Activated naive CD8-positive, alpha-beta T cell treated with anti-CD3 and anti-CD28 coated beads, Interleukin-2, amount 10 ng/mL, durations not matched to agents 7 days and 5 days (primary cell): ENCODE measurements at regions not wholly inside any gene's neighbourhood (a gene's known extent, or its start where the extent isn't known, plus 50 kb on each side); places are given as distances from the start of the nearest gene placed in this dataset.

Source experiments
- ATAC-seq: fragments of 150-1000 bp; cut with Tn5 transposase; one replicate; pipeline ENCODE4 v1.10.0; 2021; ENCODE audit warnings: low read depth, moderate library complexity
- POLR2A ChIA-PET: fragments of 350-600 bp; sonication (Branson Sonifier 250); formaldehyde crosslinking; loops from one replicate; lab custom pipeline; 2021; ENCODE audit warnings: antibody characterized with exemption; lab: Charles Lee
- DNase-seq: peaks from one replicate; pipeline ENCODE4 v3.0.0; 2021
- H3K27ac Mint-ChIP-seq: one replicate; pipeline ENCODE4 v1.8.0; 2022; ENCODE audit warnings: mild to moderate bottlenecking, mixed read lengths
- H3K27me3 Mint-ChIP-seq: one replicate; pipeline ENCODE4 v1.8.0; 2022; ENCODE audit warnings: mild to moderate bottlenecking, moderate library complexity, mixed read lengths
- H3K36me3 Mint-ChIP-seq: one replicate; pipeline ENCODE4 v1.8.0; 2021; ENCODE audit warnings: mild to moderate bottlenecking, mixed read lengths
- H3K4me1 Mint-ChIP-seq: one replicate; pipeline ENCODE4 v1.8.0; 2021; ENCODE audit warnings: mixed read lengths
- H3K4me3 Mint-ChIP-seq: one replicate; pipeline ENCODE4 v1.8.0; 2022; ENCODE audit warnings: mild to moderate bottlenecking, moderate library complexity, mixed read lengths
- H3K9me3 Mint-ChIP-seq: one replicate; pipeline ENCODE4 v1.8.0; 2021; ENCODE audit warnings: mixed read lengths

- H3K27me3 Mint-ChIP-seq, result peaks cover 28% of the 10 kb centered on the region
- no peak for ATAC-seq
- H3K36me3 Mint-ChIP-seq, result no peaks in the 10 kb centered on the region
These were observed 98.4 kb upstream of the KCNG1 start for GRCh38 chr20:51121272-51121671.

DNA sequence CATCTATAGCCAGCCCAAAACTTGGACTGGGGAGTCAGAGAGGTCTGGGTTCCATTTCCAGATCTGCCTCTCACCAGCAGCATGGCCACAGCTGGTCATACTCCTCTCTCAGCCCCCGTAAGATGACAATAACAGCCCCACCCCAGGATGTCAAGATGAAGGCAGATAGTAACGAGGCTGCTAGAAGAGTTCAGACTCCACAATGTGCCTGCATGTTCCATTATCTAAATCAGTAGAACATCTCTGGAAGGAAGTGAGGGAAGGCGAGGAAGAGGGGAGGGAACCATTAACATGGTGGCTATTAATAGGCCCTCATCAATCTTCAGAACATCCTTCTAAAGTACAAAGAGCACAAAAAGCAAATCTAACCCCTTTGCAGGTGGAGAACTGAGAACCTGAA, 98.0 kb upstream of the KCNG1 start:
- no peak overlapping the region for H3K4me3 Mint-ChIP-seq
- H3K36me3 Mint-ChIP-seq, result no peaks in the 10 kb centered on the region
- no peaks in the 10 kb centered on the region for H3K9me3 Mint-ChIP-seq
- DNase-seq (no peak), ATAC-seq (no peak)
- H3K27ac Mint-ChIP-seq, result no peak overlapping the region
- POLR2A ChIA-PET, result no interaction called here
- H3K4me1 Mint-ChIP-seq, result peaks cover 6% of the 10 kb centered on the region
- peaks cover 28% of the 10 kb centered on the region for H3K27me3 Mint-ChIP-seq

More at GRCh38 chr20:51121272-51121671, 98.4 kb upstream of the KCNG1 start:
- no peak overlapping the region for H3K27ac Mint-ChIP-seq
- peaks cover 6% of the 10 kb centered on the region for H3K4me1 Mint-ChIP-seq
- H3K4me3 Mint-ChIP-seq, result no peak overlapping the region
- DNase-seq, result no peak
- POLR2A ChIA-PET, result no interaction called here
- no peaks in the 10 kb centered on the region for H3K9me3 Mint-ChIP-seq

DNA sequence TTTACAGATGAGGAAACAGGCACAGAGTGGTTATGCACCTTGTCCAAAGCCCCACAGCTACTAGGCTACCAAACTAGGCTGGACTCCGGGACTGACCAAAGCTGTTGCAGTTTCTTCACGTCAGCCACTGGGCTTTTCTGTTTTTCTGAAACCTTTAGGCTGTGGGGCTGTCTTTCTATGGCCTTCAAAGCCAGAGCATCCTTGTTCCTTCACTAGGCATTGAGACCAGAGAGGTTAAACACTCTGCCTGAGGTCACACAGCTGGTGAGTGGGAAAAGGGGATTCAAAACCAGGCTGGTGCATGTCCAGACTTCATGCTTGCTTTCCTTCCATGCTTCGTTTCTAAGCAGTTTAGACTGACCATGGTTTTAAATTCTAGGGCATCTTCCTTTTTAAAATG, 97.5 kb upstream of the KCNG1 start:
- H3K36me3 Mint-ChIP-seq, result no peaks in the 10 kb centered on the region

DNA sequence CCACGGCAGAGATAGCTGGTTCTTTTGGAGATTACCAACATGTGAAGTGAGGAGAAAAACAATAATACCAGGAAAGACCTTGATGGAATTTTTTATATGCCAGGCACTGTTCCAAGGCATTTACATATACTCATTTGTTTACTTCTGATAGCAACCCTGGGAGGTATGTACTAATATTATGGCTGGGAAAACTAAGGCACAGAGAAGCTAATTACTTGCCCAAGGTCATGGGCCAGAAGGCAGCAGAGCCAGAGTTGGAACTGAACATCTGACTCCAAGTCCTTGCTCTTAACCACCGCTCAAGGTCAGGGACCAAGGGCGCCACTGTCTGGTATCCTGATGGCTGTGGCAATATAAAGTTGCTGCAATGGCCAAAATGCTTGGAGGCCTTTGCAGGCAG, 97.0 kb upstream of the KCNG1 start:
- Mint-ChIP-seq H3K4me3 (no peak overlapping the region), H3K27ac (no peak overlapping the region), H3K27me3 (peaks cover 24% of the 10 kb centered on the region), H3K36me3 (no peaks in the 10 kb centered on the region), H3K4me1 (peaks cover 6% of the 10 kb centered on the region), H3K9me3 (no peaks in the 10 kb centered on the region)
- no peak for ATAC-seq
- no peak for DNase-seq
- POLR2A ChIA-PET, result no interaction called here

More for the DNA sequence above, 97.5 kb upstream of the KCNG1 start:
- H3K4me3 Mint-ChIP-seq, result no peak overlapping the region
- H3K27ac Mint-ChIP-seq, result no peak overlapping the region
- H3K9me3 Mint-ChIP-seq, result no peaks in the 10 kb centered on the region
- ATAC-seq (no peak), DNase-seq (no peak)
- POLR2A ChIA-PET, result no interaction called here
- peaks cover 28% of the 10 kb centered on the region for H3K27me3 Mint-ChIP-seq
- peaks cover 6% of the 10 kb centered on the region for H3K4me1 Mint-ChIP-seq

GRCh38 chr20:51118985-51119527, 96.1 kb upstream of the KCNG1 start:
- H3K27ac Mint-ChIP-seq, result no peak overlapping the region

GRCh38 chr20:51118216-51118615, 95.3 kb upstream of the KCNG1 start:
- peaks cover 26% of the 10 kb centered on the region for H3K27me3 Mint-ChIP-seq
- POLR2A ChIA-PET, result no interaction called here
- peaks cover 5% of the 10 kb centered on the region for H3K4me1 Mint-ChIP-seq
- no peak for DNase-seq
- no peaks in the 10 kb centered on the region for H3K36me3 Mint-ChIP-seq
- H3K27ac Mint-ChIP-seq, result no peak overlapping the region
- no peaks in the 10 kb centered on the region for H3K9me3 Mint-ChIP-seq
- H3K4me3 Mint-ChIP-seq, result no peak overlapping the region
- no peak for ATAC-seq

More at GRCh38 chr20:51118985-51119527, 96.1 kb upstream of the KCNG1 start:
- Mint-ChIP-seq H3K4me1 (peaks cover 6% of the 10 kb centered on the region), H3K9me3 (no peaks in the 10 kb centered on the region), H3K36me3 (no peaks in the 10 kb centered on the region), H3K4me3 (no peak overlapping the region), H3K27me3 (peaks cover 24% of the 10 kb centered on the region)
- no peak for DNase-seq
- no peak for ATAC-seq
- POLR2A ChIA-PET, result no interaction called here

GRCh38 chr20:51116765-51117686, 94.1 kb upstream of the KCNG1 start:
- Mint-ChIP-seq H3K27ac (no peak overlapping the region), H3K9me3 (no peaks in the 10 kb centered on the region), H3K27me3 (peaks cover 19% of the 10 kb centered on the region), H3K4me3 (no peak overlapping the region), H3K4me1 (no peaks in the 10 kb centered on the region), H3K36me3 (no peaks in the 10 kb centered on the region)
- POLR2A ChIA-PET, result no interaction called here
- ATAC-seq, result no peak
- DNase-seq, result no peak

DNA sequence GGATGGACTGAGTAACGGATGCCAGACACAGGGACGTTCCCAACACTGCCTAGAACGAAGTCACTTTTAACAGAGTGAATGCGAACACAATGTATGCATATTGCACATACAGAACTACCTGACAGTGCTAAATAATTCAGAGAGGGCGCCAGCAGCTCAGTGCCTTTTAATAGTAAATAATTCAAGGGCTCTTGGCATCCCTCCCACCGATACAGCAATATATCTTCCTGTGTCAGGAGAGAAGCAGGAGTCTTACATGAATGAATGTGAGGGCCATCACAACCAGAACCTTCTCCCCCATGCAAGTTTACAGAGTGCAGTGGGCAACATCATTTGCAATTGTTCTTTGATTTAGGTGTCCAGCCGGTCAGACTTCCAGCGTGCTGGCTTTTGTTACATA, 88.4 kb upstream of the KCNG1 start:
- H3K4me1 Mint-ChIP-seq, result no peaks in the 10 kb centered on the region

DNA sequence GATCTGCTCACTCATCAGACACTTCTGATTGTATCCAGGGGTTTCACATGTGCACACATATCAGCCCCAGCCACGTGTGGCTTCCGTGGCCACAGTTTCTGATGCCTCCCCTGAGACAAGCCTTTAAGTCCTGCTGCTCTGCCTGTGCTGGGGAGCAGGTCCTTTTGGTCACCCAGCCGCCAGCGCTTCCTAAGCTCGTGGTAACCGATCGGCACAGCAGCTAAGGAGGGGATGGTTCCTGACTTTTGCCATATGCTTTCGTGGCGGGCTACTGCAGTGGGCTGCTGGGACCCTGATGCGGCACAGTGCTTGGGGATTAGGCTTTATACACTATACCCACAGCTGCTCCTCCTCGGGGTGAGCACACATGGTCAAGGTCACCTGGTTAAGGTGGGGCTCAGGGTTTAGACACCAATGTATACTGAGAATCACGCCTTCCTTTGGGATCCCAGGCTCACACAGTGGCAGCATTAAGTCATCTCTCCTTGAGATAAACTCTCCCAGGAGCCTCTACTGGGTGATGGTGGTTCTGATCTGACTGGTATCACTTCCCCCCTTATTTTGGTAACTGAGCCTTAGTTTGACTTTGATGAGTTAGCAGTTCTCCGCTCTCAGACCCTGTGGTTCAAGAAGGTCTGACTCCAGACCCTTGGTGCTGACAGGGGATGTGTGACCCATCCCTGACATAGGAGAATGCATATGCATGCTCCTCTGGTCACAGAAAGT, 85.9 kb upstream of the KCNG1 start:
- H3K36me3 Mint-ChIP-seq, result no peaks in the 10 kb centered on the region
- H3K27me3 Mint-ChIP-seq, result peaks cover 10% of the 10 kb centered on the region
- H3K4me1 Mint-ChIP-seq, result no peaks in the 10 kb centered on the region
- POLR2A ChIA-PET, result no interaction called here
- H3K9me3 Mint-ChIP-seq, result no peaks in the 10 kb centered on the region
- H3K27ac Mint-ChIP-seq, result no peak overlapping the region
- ATAC-seq (no peak), DNase-seq (no peak)
- no peak overlapping the region for H3K4me3 Mint-ChIP-seq

More for the DNA sequence above, 88.4 kb upstream of the KCNG1 start:
- ATAC-seq, result no peak
- Mint-ChIP-seq H3K36me3 (no peaks in the 10 kb centered on the region), H3K4me3 (no peak overlapping the region), H3K27me3 (peaks cover 10% of the 10 kb centered on the region), H3K9me3 (no peaks in the 10 kb centered on the region), H3K27ac (no peak overlapping the region)
- no peak for DNase-seq
- POLR2A ChIA-PET, result no interaction called here

GRCh38 chr20:51106011-51106410, 83.1 kb upstream of the KCNG1 start:
- H3K4me3 Mint-ChIP-seq, result no peak overlapping the region
- POLR2A ChIA-PET, result no interaction called here
- peaks cover 2% of the 10 kb centered on the region for H3K27me3 Mint-ChIP-seq
- H3K27ac Mint-ChIP-seq, result no peak overlapping the region
- no peaks in the 10 kb centered on the region for H3K9me3 Mint-ChIP-seq
- no peaks in the 10 kb centered on the region for H3K4me1 Mint-ChIP-seq
- H3K36me3 Mint-ChIP-seq, result no peaks in the 10 kb centered on the region
- DNase-seq (no peak), ATAC-seq (no peak)

GRCh38 chr20:51104960-51105920, 82.3 kb upstream of the KCNG1 start:
- Mint-ChIP-seq H3K27ac (no peak overlapping the region), H3K4me3 (no peak overlapping the region), H3K27me3 (peaks cover 2% of the 10 kb centered on the region), H3K36me3 (no peaks in the 10 kb centered on the region), H3K9me3 (no peaks in the 10 kb centered on the region), H3K4me1 (no peaks in the 10 kb centered on the region)
- ATAC-seq, result no peak
- no peak for DNase-seq
- POLR2A ChIA-PET, result no interaction called here

GRCh38 chr20:51100617-51101016, 77.7 kb upstream of the KCNG1 start:
- no peak overlapping the region for H3K27ac Mint-ChIP-seq
- no peaks in the 10 kb centered on the region for H3K9me3 Mint-ChIP-seq
- ATAC-seq, result no peak
- H3K4me1 Mint-ChIP-seq, result no peaks in the 10 kb centered on the region
- no peak overlapping the region for H3K4me3 Mint-ChIP-seq
- POLR2A ChIA-PET, result no interaction called here
- H3K36me3 Mint-ChIP-seq, result no peaks in the 10 kb centered on the region
- H3K27me3 Mint-ChIP-seq, result peaks cover 13% of the 10 kb centered on the region
- no peak for DNase-seq
